IMR-90 (cell line): ENCODE measurements at regions not wholly inside any gene's neighbourhood (a gene's known extent, or its start where the extent isn't known, plus 50 kb on each side); places are given as distances from the start of the nearest gene placed in this dataset.
A peak's percentile ranks its signal among the peaks of the same experiment; 100 is the strongest.

ENCODE experiments used
- ATAC-seq: fragments of 200-7000 bp; cut with Tn5 transposase; 2 replicates; pipeline ENCODE4 v1.9.1; 2020; ENCODE audit warnings: low read depth, mild to moderate bottlenecking, moderate library complexity
- BruUV-seq: library from RNA; stranded (reverse); fragments of 400-500 nt; replicated peaks from 2 replicates; lab custom pipeline; 2021; lab: Mats Ljungman, UMichigan
- CTCF ChIA-PET: fragments of 300-600 bp; formaldehyde crosslinking; extraction: SDS; loops from one replicate; lab custom pipeline; 2021; ENCODE audit warnings: antibody characterized with exemption; lab: Yijun Ruan, JAX
- POLR2A ChIA-PET: fragments of 300-600 bp; sonication (Branson Sonifier 250); formaldehyde crosslinking; loops from one replicate; lab custom pipeline; 2022; ENCODE audit warnings: antibody characterized with exemption; ENCODE audit not compliant: unreplicated experiment; lab: Charles Lee
- DNase-seq: peaks from one replicate; pipeline ENCODE4 v3.0.0; 2013
- H2AFZ ChIP-seq: replicated peaks from 2 replicates; pipeline ENCODE3; 2013; ENCODE audit warnings: low read length, mild to moderate bottlenecking; ENCODE audit not compliant: poor library complexity
- H2AK5ac ChIP-seq: 2 replicates; pipeline ENCODE4 v1.6.1; 2013; ENCODE audit warnings: low read depth, low read length, inconsistent platforms
- H2AK9ac ChIP-seq: replicated peaks from 2 replicates; pipeline ENCODE3; 2013; ENCODE audit warnings: mild to moderate bottlenecking, low read depth, low read length, moderate library complexity; ENCODE audit not compliant: poor library complexity
- H2BK120ac ChIP-seq: 2 replicates; pipeline ENCODE4 v1.6.1; 2013; ENCODE audit warnings: low read depth, low read length, inconsistent platforms
- H2BK15ac ChIP-seq: 3 replicates; pipeline ENCODE4 v1.6.1; 2013; ENCODE audit warnings: low read depth, low read length, inconsistent platforms
- H2BK20ac ChIP-seq: 2 replicates; pipeline ENCODE4 v1.6.1; 2013; ENCODE audit warnings: low read depth, mild to moderate bottlenecking, inconsistent platforms, low read length, moderate library complexity
- H2BK5ac ChIP-seq: 2 replicates; pipeline ENCODE4 v1.6.1; 2013; ENCODE audit warnings: mild to moderate bottlenecking, low read depth, low read length, inconsistent platforms; ENCODE audit not compliant: poor library complexity, severe bottlenecking
- H3K14ac ChIP-seq: replicated peaks from 2 replicates; pipeline ENCODE4 v1.6.1; 2013; ENCODE audit warnings: low read depth, low read length, inconsistent platforms
- H3K18ac ChIP-seq: 2 replicates; pipeline ENCODE4 v1.6.1; 2013; ENCODE audit warnings: low read depth, low read length, control low read depth
- H3K23ac ChIP-seq: 2 replicates; pipeline ENCODE4 v1.6.1; 2013; ENCODE audit warnings: low read depth, low read length, inconsistent platforms
- H3K27ac ChIP-seq: 2 replicates; pipeline ENCODE4 v1.5.1; 2013; ENCODE audit warnings: mild to moderate bottlenecking, control low read depth, low read length; ENCODE audit not compliant: insufficient read depth
- H3K27me3 ChIP-seq: 2 replicates; pipeline ENCODE4 v1.6.1; 2013; ENCODE audit warnings: low read length; ENCODE audit not compliant: control insufficient read depth, insufficient read depth
- H3K36me3 ChIP-seq: 2 replicates; pipeline ENCODE4 v1.6.1; 2013; ENCODE audit warnings: low read length, mixed read lengths; ENCODE audit not compliant: control insufficient read depth, insufficient read depth
- H3K4ac ChIP-seq: 2 replicates; pipeline ENCODE4 v1.6.1; 2013; ENCODE audit warnings: low read depth, low read length, inconsistent platforms
- H3K4me1 ChIP-seq: 2 replicates; pipeline ENCODE4 v1.6.1; 2013; ENCODE audit warnings: low read length, mixed read lengths; ENCODE audit not compliant: control insufficient read depth, insufficient read depth
- H3K4me2 ChIP-seq: 2 replicates; pipeline ENCODE4 v1.6.1; 2013; ENCODE audit warnings: low read depth, mild to moderate bottlenecking, control low read depth, low read length, moderate library complexity
- H3K4me3 ChIP-seq: 2 replicates; pipeline ENCODE4 v1.5.1; 2013; ENCODE audit warnings: low read depth, mild to moderate bottlenecking, control low read depth, low read length, moderate library complexity; ENCODE audit not compliant: insufficient read depth
- H3K56ac ChIP-seq: 2 replicates; pipeline ENCODE4 v1.6.1; 2013; ENCODE audit warnings: low read length, inconsistent platforms; ENCODE audit not compliant: insufficient read depth; ENCODE audit errors: extremely low read depth
- H3K79me1 ChIP-seq, 2 experiments: 2 replicates each; pipeline ENCODE4 v1.6.1; 2013; ENCODE audit warnings: low read length in 2 of 2, inconsistent platforms in 1 of 2, low read depth in 1 of 2
- H3K9ac ChIP-seq: 2 replicates; pipeline ENCODE4 v1.6.1; 2013; ENCODE audit warnings: low read depth, low read length, control low read depth
- H3K9me1 ChIP-seq: 2 replicates; pipeline ENCODE4 v1.6.1; 2013; ENCODE audit warnings: low read length, inconsistent platforms; ENCODE audit not compliant: insufficient read depth
- H3K9me3 ChIP-seq: 2 replicates; pipeline ENCODE4 v1.6.1; 2013; ENCODE audit warnings: low read length; ENCODE audit not compliant: control insufficient read depth, insufficient read depth
- H4K20me1 ChIP-seq: 2 replicates; pipeline ENCODE4 v1.6.1; 2013; ENCODE audit warnings: low read length, inconsistent platforms; ENCODE audit not compliant: insufficient read depth
- H4K5ac ChIP-seq: 2 replicates; pipeline ENCODE4 v1.6.1; 2013; ENCODE audit warnings: mild to moderate bottlenecking, low read depth, low read length, control low read depth
- H4K8ac ChIP-seq, 2 experiments: 2 replicates each; pipeline ENCODE4 v1.6.1; 2013; ENCODE audit warnings: low read depth in 2 of 2, low read length in 2 of 2, control low read depth in 1 of 2, inconsistent platforms in 1 of 2
- H4K91ac ChIP-seq: 2 replicates; pipeline ENCODE4 v1.6.1; 2013; ENCODE audit warnings: low read depth, low read length, inconsistent platforms; ENCODE audit not compliant: insufficient read depth
- FOS ChIP-seq: fragments of 150-350 bp; IDR thresholded peaks from 2 replicates; pipeline ENCODE4 v1.6.1; 2016; ENCODE audit warnings: low read depth, low read length
- MAFK ChIP-seq: IDR thresholded peaks from 2 replicates; pipeline ENCODE4 v1.6.1; 2012; ENCODE audit warnings: low read depth, low read length, improper control_type of control experiment
- MAZ ChIP-seq: IDR thresholded peaks from 2 replicates; pipeline ENCODE4 v1.6.1; 2012; ENCODE audit warnings: low read depth, mild to moderate bottlenecking, low read length, improper control_type of control experiment, moderate library complexity, borderline replicate concordance
- MXI1 ChIP-seq: IDR thresholded peaks from 2 replicates; pipeline ENCODE4 v1.6.1; 2012; ENCODE audit warnings: low read depth, mild to moderate bottlenecking, low read length, moderate library complexity, borderline replicate concordance
- NFE2L2 ChIP-seq: fragments of 150-350 bp; IDR thresholded peaks from 2 replicates; pipeline ENCODE4 v1.6.1; 2016; ENCODE audit warnings: low read depth, mild to moderate bottlenecking, low read length
- RAD21 ChIP-seq: IDR thresholded peaks from 2 replicates; pipeline ENCODE4 v1.6.1; 2012; ENCODE audit warnings: low read length, improper control_type of control experiment
- RCOR1 ChIP-seq: IDR thresholded peaks from 2 replicates; pipeline ENCODE4 v1.6.1; 2012; ENCODE audit warnings: mild to moderate bottlenecking, low read length, improper control_type of control experiment; ENCODE audit not compliant: insufficient replicate concordance
- RFX5 ChIP-seq: IDR thresholded peaks from 2 replicates; pipeline ENCODE4 v1.8.0; 2012; ENCODE audit warnings: low read depth, mild to moderate bottlenecking, low read length, moderate library complexity
- SMC3 ChIP-seq: fragments of 150-350 bp; IDR thresholded peaks from 2 replicates; pipeline ENCODE4 v1.6.1; 2016; ENCODE audit warnings: low read depth, mild to moderate bottlenecking, antibody characterized with exemption, low read length, moderate library complexity
- WGBS, 2 experiments: methylation state at CpG; one replicate each; pipeline versions ENCODE4 v1.1.5 to v1.1.7; 2013; ENCODE audit warnings: missing lambda C conversion rate in 2 of 2; ENCODE audit not compliant: insufficient read length in 1 of 2; ENCODE audit errors: extremely low coverage in 2 of 2; 5-methylcytosine and 5-hydroxymethylcytosine counted together
- dilution Hi-C: fragments of 300-500 bp; cut with HindIII; formaldehyde crosslinking; loops from one replicate; pipeline ENCODE4 v1.14.3; 2018; ENCODE audit warnings: low sequenced_read_pairs; ENCODE audit not compliant: unreplicated experiment
- in situ Hi-C: fragments of 300-500 bp; cut with MboI; formaldehyde crosslinking; loops from 3 replicates; pipeline ENCODE4 v1.14.3; 2019; ENCODE audit warnings: low sequenced_read_pairs, inconsistent platforms, mixed read lengths
- intact Hi-C: fragments of 100-400 bp; cut with micrococcal nuclease; formaldehyde crosslinking; loops from 2 replicates; pipeline ENCODE4 v1.10.0; 2022
- TF ChIP-seq, protein P1 (sequence below): conservative IDR thresholded peaks from 2 replicates; pipeline ENCODE4 v1.5.1; 2012; ENCODE audit warnings: mild to moderate bottlenecking, low read depth, low read length, improper control_type of control experiment

- H2AFZ ChIP-seq = no peak overlapping the region
- peak overlapping the region; percentile 52; the same call in 1 of the 2 replicates for H3K27ac ChIP-seq
- H3K36me3 ChIP-seq = no peaks in the 10 kb centered on the region
- TF ChIP-seq RAD21 (no peak), SMC3 (no peak), MXI1 (no peak), MAFK (no peak), FOS (no peak), NFE2L2 (no peak), RFX5 (no peak), MAZ (no peak), RCOR1 (no peak)
- TF ChIP-seq, protein P1, sequence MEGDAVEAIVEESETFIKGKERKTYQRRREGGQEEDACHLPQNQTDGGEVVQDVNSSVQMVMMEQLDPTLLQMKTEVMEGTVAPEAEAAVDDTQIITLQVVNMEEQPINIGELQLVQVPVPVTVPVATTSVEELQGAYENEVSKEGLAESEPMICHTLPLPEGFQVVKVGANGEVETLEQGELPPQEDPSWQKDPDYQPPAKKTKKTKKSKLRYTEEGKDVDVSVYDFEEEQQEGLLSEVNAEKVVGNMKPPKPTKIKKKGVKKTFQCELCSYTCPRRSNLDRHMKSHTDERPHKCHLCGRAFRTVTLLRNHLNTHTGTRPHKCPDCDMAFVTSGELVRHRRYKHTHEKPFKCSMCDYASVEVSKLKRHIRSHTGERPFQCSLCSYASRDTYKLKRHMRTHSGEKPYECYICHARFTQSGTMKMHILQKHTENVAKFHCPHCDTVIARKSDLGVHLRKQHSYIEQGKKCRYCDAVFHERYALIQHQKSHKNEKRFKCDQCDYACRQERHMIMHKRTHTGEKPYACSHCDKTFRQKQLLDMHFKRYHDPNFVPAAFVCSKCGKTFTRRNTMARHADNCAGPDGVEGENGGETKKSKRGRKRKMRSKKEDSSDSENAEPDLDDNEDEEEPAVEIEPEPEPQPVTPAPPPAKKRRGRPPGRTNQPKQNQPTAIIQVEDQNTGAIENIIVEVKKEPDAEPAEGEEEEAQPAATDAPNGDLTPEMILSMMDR = no peak
- peak overlapping the region; percentile 52; the same call in 1 of the 2 replicates for H3K14ac ChIP-seq
- H3K9me1 ChIP-seq = peaks cover 2% of the 10 kb centered on the region; the same call in 1 of the 2 replicates
- POLR2A ChIA-PET = no interaction called here
- BruUV-seq = no TSS peak
- intact Hi-C loops = no loop called here
- dilution Hi-C loops = no loop called here
- peak overlapping the region; percentile 50 for H2BK5ac ChIP-seq
- peak overlapping the region; percentile 43 for H4K91ac ChIP-seq
- H3K56ac ChIP-seq = no peak overlapping the region
- peak overlapping the region; percentile 55; the same call in 1 of the 2 replicates for H2AK5ac ChIP-seq
- H3K4me1 ChIP-seq = peaks cover 6% of the 10 kb centered on the region
- H4K8ac ChIP-seq = peak overlapping the region; percentile 44 to 63; a peak in 2 of 4 replicates
- no peaks in the 10 kb centered on the region for H3K79me1 ChIP-seq
- no peaks in the 10 kb centered on the region for H4K20me1 ChIP-seq
- DNase-seq = peak; percentile 10
- 0 out of 2 replicates have a peak overlapping the region, but pooled peaks have one; percentile 24 for H3K23ac ChIP-seq
- H2BK120ac ChIP-seq = peak overlapping the region; percentile 82
- no peak for ATAC-seq
- no peaks in the 10 kb centered on the region for H3K9me3 ChIP-seq
- no peak overlapping the region; the same call in 1 of the 2 replicates for H4K5ac ChIP-seq
- no peak overlapping the region for H2AK9ac ChIP-seq
- H3K27me3 ChIP-seq = no peaks in the 10 kb centered on the region
- WGBS, 2 experiments = no CpG with 5 or more reads among the region's 4 CpGs
- peak overlapping the region; percentile 65; the same call in 1 of the 2 replicates for H3K18ac ChIP-seq
- peak overlapping the region; percentile 75 for H2BK20ac ChIP-seq
- peak overlapping the region; percentile 41; the same call in 1 of the 2 replicates for H3K4ac ChIP-seq
- CTCF ChIA-PET = no interaction called here
- no peak overlapping the region for H3K4me3 ChIP-seq
- H3K4me2 ChIP-seq = no peak overlapping the region
- H3K9ac ChIP-seq = no peak overlapping the region
- in situ Hi-C loops = loop anchor here (10.0 kb wide), 2 partner anchors 169 to 329 kb away; no protein-coding TSS in a partner anchor
- H2BK15ac ChIP-seq = peak overlapping the region; percentile 42; the same call in 1 of the 3 replicates
Measured at GRCh38 chr6:121855521-121855920, 420.1 kb downstream of the GJA1 start.
